ENCODE measurements at regions not wholly inside any gene's neighbourhood (a gene's known extent, or its start where the extent isn't known, plus 50 kb on each side); places are given as distances from the start of the nearest gene placed in this dataset.

- no peaks in the 10 kb centered on the region for H3K36me3 ChIP-seq
- H3K4me1 ChIP-seq = no peaks in the 10 kb centered on the region
Observed at GRCh38 chr4:15186806-15187205, 184.5 kb downstream of the CPEB2 start.

GRCh38 chr4:15188605-15189539, 186.6 kb downstream of the CPEB2 start:
- Histone ChIP-seq H3K9me3 (no peaks in the 10 kb centered on the region), H3K36me3 (no peaks in the 10 kb centered on the region), H3K4me1 (no peaks in the 10 kb centered on the region), H3K27ac (no peak overlapping the region), H3K27me3 (no peaks in the 10 kb centered on the region), H3K4me3 (no peak overlapping the region)
- no peak for DNase-seq (ENCODE audit: low spot score in 2 of 2)
- intact Hi-C loops (cut with DNase I) = no loop called here
- no peak for TF ChIP-seq CTCF (IDR thresholded peaks at IDR 0.05)

More at GRCh38 chr4:15186806-15187205, 184.5 kb downstream of the CPEB2 start:
- no peaks in the 10 kb centered on the region for H3K9me3 ChIP-seq
- no peak for TF ChIP-seq CTCF (IDR thresholded peaks at IDR 0.05)
- H3K27me3 ChIP-seq = no peaks in the 10 kb centered on the region
- intact Hi-C loops (cut with DNase I) = no loop called here
- no peak overlapping the region for H3K27ac ChIP-seq
- no peak for DNase-seq (ENCODE audit: low spot score in 2 of 2)
- H3K4me3 ChIP-seq = no peak overlapping the region

- no peaks in the 10 kb centered on the region for H3K27me3 ChIP-seq
- no peak overlapping the region for H3K27ac ChIP-seq
- H3K4me1 ChIP-seq = peaks cover 0 to 14% of the 10 kb centered on the region in 2 donors
- no peak for DNase-seq (ENCODE audit: low spot score in 2 of 2)
- no peaks in the 10 kb centered on the region for H3K9me3 ChIP-seq
- no peak for TF ChIP-seq CTCF (IDR thresholded peaks at IDR 0.05)
- H3K4me3 ChIP-seq = no peak overlapping the region
- intact Hi-C loops (cut with DNase I) = no loop called here
- no peaks in the 10 kb centered on the region for H3K36me3 ChIP-seq
Observed at GRCh38 chr4:15194520-15194919, 192.2 kb downstream of the CPEB2 start.

- peak in 1 of 3 experiments; percentile 20 for TF ChIP-seq CTCF (IDR thresholded peaks at IDR 0.05)
- peaks cover 0 to 24% of the 10 kb centered on the region in 2 donors for H3K4me1 ChIP-seq
- no peak overlapping the region for H3K27ac ChIP-seq
- no peak overlapping the region for H3K4me3 ChIP-seq
- no peaks in the 10 kb centered on the region for H3K27me3 ChIP-seq
- H3K9me3 ChIP-seq = no peaks in the 10 kb centered on the region
- intact Hi-C loops (cut with DNase I) = no loop called here
- no peak for DNase-seq (ENCODE audit: low spot score in 2 of 2)
- no peaks in the 10 kb centered on the region for H3K36me3 ChIP-seq
Observed at GRCh38 chr4:15197005-15197404, 194.7 kb downstream of the CPEB2 start.

GRCh38 chr4:15198070-15198727, 195.9 kb downstream of the CPEB2 start:
- no peaks in the 10 kb centered on the region for H3K36me3 ChIP-seq
- DNase-seq (ENCODE audit: low spot score in 2 of 2) = no peak
- no peaks in the 10 kb centered on the region for H3K9me3 ChIP-seq
- intact Hi-C loops (cut with DNase I) = no loop called here
- peaks cover 0 to 24% of the 10 kb centered on the region in 2 donors for H3K4me1 ChIP-seq
- H3K27ac ChIP-seq = no peak overlapping the region
- no peak for TF ChIP-seq CTCF (IDR thresholded peaks at IDR 0.05)
- H3K4me3 ChIP-seq = no peak overlapping the region
- no peaks in the 10 kb centered on the region for H3K27me3 ChIP-seq

All from ascending aorta (tissue), 2 donors.